OCI-LY1 (cell line): ENCODE measurements at regions not wholly inside any gene's neighbourhood (a gene's known extent, or its start where the extent isn't known, plus 50 kb on each side); places are given as distances from the start of the nearest gene placed in this dataset.

ENCODE experiments used
- H2AFZ ChIP-seq: fragments of 200-600 bp; sonication (generic), shearing (Covaris generic); 2 replicates; pipeline ENCODE4 v1.6.0; 2014; ENCODE audit warnings: antibody characterized with exemption, mild to moderate bottlenecking, low read length
- H3F3A ChIP-seq: fragments of 200-600 bp; sonication (generic), shearing (Covaris generic); 2 replicates; pipeline ENCODE4 v1.6.0; 2014; ENCODE audit warnings: mild to moderate bottlenecking, antibody characterized with exemption, low read length, moderate library complexity; ENCODE audit not compliant: insufficient read depth
- H3K27ac ChIP-seq: fragments of 200-600 bp; sonication (generic); 2 replicates; pipeline ENCODE4 v1.5.1; 2014; ENCODE audit warnings: low read length, mixed run types, mild to moderate bottlenecking, low read depth; ENCODE audit not compliant: poor library complexity, severe bottlenecking
- H3K27me3 ChIP-seq: fragments of 200-600 bp; sonication (generic); 2 replicates; pipeline ENCODE4 v1.6.0; 2014; ENCODE audit warnings: antibody characterized with exemption, mild to moderate bottlenecking, low read length, moderate library complexity; ENCODE audit not compliant: insufficient read depth
- H3K36me3 ChIP-seq: fragments of 200-600 bp; sonication (generic); 2 replicates; pipeline ENCODE4 v1.6.1; 2014; ENCODE audit warnings: mild to moderate bottlenecking, antibody characterized with exemption, low read length, moderate library complexity, mixed read lengths; ENCODE audit not compliant: insufficient read depth
- H3K4me1 ChIP-seq: fragments of 200-600 bp; sonication (generic); 2 replicates; pipeline ENCODE4 v1.5.1; 2014; ENCODE audit warnings: mild to moderate bottlenecking, low read length, moderate library complexity; ENCODE audit not compliant: insufficient read depth, severe bottlenecking
- H3K4me2 ChIP-seq: fragments of 200-600 bp; sonication (generic), shearing (Covaris generic); 2 replicates; pipeline ENCODE4 v1.6.1; 2014; ENCODE audit warnings: low read length
- H3K4me3 ChIP-seq: fragments of 200-600 bp; sonication (generic); 2 replicates; pipeline ENCODE4 v1.5.1; 2014; ENCODE audit warnings: low read length, low read depth, mild to moderate bottlenecking, mixed read lengths; ENCODE audit not compliant: poor library complexity, severe bottlenecking
- H3K79me2 ChIP-seq: fragments of 200-600 bp; shearing (Covaris generic); 2 replicates; pipeline ENCODE4 v1.6.1; 2016; ENCODE audit warnings: mixed run types, low read length, mixed read lengths; ENCODE audit not compliant: insufficient read depth
- H3K9ac ChIP-seq: fragments of 200-600 bp; sonication (generic), shearing (Covaris generic); 2 replicates; pipeline ENCODE4 v1.6.1; 2014; ENCODE audit warnings: mild to moderate bottlenecking, low read length, mixed read lengths
- H3K9me2 ChIP-seq: fragments of 200-600 bp; sonication (generic), shearing (Covaris generic); 2 replicates; pipeline ENCODE4 v1.6.1; 2014; ENCODE audit warnings: low read depth, mild to moderate bottlenecking, low read length, mixed read lengths
- H3K9me3 ChIP-seq: fragments of 200-600 bp; shearing (Covaris generic); 2 replicates; pipeline ENCODE4 v1.6.1; 2014; ENCODE audit warnings: low read length, mixed read lengths
- H4K20me1 ChIP-seq: fragments of 200-600 bp; sonication (generic), shearing (Covaris generic); 2 replicates; pipeline ENCODE4 v1.6.0; 2016; ENCODE audit warnings: mild to moderate bottlenecking, low read length; ENCODE audit not compliant: insufficient read depth
- CTCF ChIP-seq: fragments of 200-600 bp; sonication (generic), shearing (Covaris generic); IDR thresholded peaks from 2 replicates; pipeline ENCODE4 v1.5.1; 2017; ENCODE audit warnings: mild to moderate bottlenecking, antibody characterized with exemption, low read length, moderate library complexity, mixed read lengths
- EZH2 ChIP-seq: fragments of 200-600 bp; sonication (generic), shearing (Covaris generic); IDR thresholded peaks from 2 replicates; pipeline ENCODE4 v1.8.0; 2017; ENCODE audit warnings: borderline replicate concordance, mixed run types, mild to moderate bottlenecking, antibody characterized with exemption, low read length, moderate library complexity, mixed read lengths

GRCh38 chr7:112610636-112611035 lies 129.8 kb downstream of the LSMEM1 start:
- TF ChIP-seq CTCF = no peak
- TF ChIP-seq EZH2 = no peak
- H3K4me2 ChIP-seq = no peak overlapping the region
- H3K79me2 ChIP-seq = no peaks in the 10 kb centered on the region

GRCh38 chr7:112615701-112616100 lies 134.9 kb downstream of the LSMEM1 start:
- Histone ChIP-seq H2AFZ (no peak overlapping the region), H4K20me1 (no peaks in the 10 kb centered on the region), H3K4me2 (no peak overlapping the region), H3K9ac (no peak overlapping the region), H3K36me3 (no peaks in the 10 kb centered on the region), H3K9me3 (no peaks in the 10 kb centered on the region), H3K79me2 (no peaks in the 10 kb centered on the region), H3K4me3 (no peak overlapping the region), H3F3A (no peaks in the 10 kb centered on the region), H3K4me1 (no peaks in the 10 kb centered on the region), H3K9me2 (no peaks in the 10 kb centered on the region), H3K27ac (no peak overlapping the region), H3K27me3 (no peaks in the 10 kb centered on the region)
- TF ChIP-seq EZH2 (no peak), CTCF (no peak)

More at GRCh38 chr7:112610636-112611035, 129.8 kb downstream of the LSMEM1 start:
- no peaks in the 10 kb centered on the region for H3K27me3 ChIP-seq
- H3K9me2 ChIP-seq = no peaks in the 10 kb centered on the region
- no peaks in the 10 kb centered on the region for H3K9me3 ChIP-seq
- H3F3A ChIP-seq = no peaks in the 10 kb centered on the region
- no peaks in the 10 kb centered on the region; the same call in 1 of the 2 replicates for H4K20me1 ChIP-seq
- no peak overlapping the region for H3K27ac ChIP-seq
- no peaks in the 10 kb centered on the region for H3K36me3 ChIP-seq
- H3K9ac ChIP-seq = no peak overlapping the region
- H3K4me3 ChIP-seq = no peak overlapping the region
- no peak overlapping the region for H2AFZ ChIP-seq
- H3K4me1 ChIP-seq = no peaks in the 10 kb centered on the region

GRCh38 chr7:112616295-112616694 lies 135.5 kb downstream of the LSMEM1 start:
- Histone ChIP-seq H4K20me1 (no peaks in the 10 kb centered on the region), H3K79me2 (no peaks in the 10 kb centered on the region), H3F3A (no peaks in the 10 kb centered on the region), H3K4me3 (no peak overlapping the region), H2AFZ (no peak overlapping the region), H3K4me1 (no peaks in the 10 kb centered on the region), H3K9me3 (no peaks in the 10 kb centered on the region), H3K36me3 (no peaks in the 10 kb centered on the region), H3K27me3 (no peaks in the 10 kb centered on the region), H3K4me2 (no peak overlapping the region), H3K9ac (no peak overlapping the region), H3K27ac (no peak overlapping the region), H3K9me2 (no peaks in the 10 kb centered on the region)
- TF ChIP-seq CTCF (no peak), EZH2 (no peak)
